LoVo (cell line): ENCODE measurements at regions not wholly inside any gene's neighbourhood (a gene's known extent, or its start where the extent isn't known, plus 50 kb on each side); places are given as distances from the start of the nearest gene placed in this dataset.

Experiments used
- DNase-seq: peaks from one replicate; pipeline ENCODE4 v3.0.0-alpha.2; 2016; ENCODE audit warnings: low spot score

GRCh38 chr1:118246646-118247045, 61.6 kb upstream of the SPAG17 start:
- no peak for DNase-seq

GRCh38 chr1:118244194-118244593, 59.2 kb upstream of the SPAG17 start:
- DNase-seq = no peak

GRCh38 chr1:118243269-118243668, 58.2 kb upstream of the SPAG17 start:
- DNase-seq = no peak
